GM12891 (cell line): ENCODE measurements at regions not wholly inside any gene's neighbourhood (a gene's known extent, or its start where the extent isn't known, plus 50 kb on each side); places are given as distances from the start of the nearest gene placed in this dataset.
"Not testable (repeated sequence)": the region's sequence is repeated elsewhere in the genome, so short reads cannot be mapped to it uniquely, and the experiment has no call there.

Experiments used
- DNase-seq: peaks from one replicate; pipeline ENCODE4 v3.0.0; 2011; ENCODE audit warnings: low spot score; ENCODE audit not compliant: insufficient read length
- FAIRE-seq: peaks from 2 replicates; lab custom pipeline; 2011; peaks lifted over from hg19 to GRCh38; lab: Jason Lieb, UNC
- PAX5 ChIP-seq: IDR thresholded peaks from 2 replicates; pipeline ENCODE4 v1.6.1; 2011; ENCODE audit warnings: low read length, moderate library complexity, mild to moderate bottlenecking; ENCODE audit not compliant: insufficient read depth, severe bottlenecking
- POLR2A ChIP-seq: IDR thresholded peaks from 2 replicates; pipeline ENCODE4 v1.6.1; 2011; ENCODE audit warnings: low read depth, low read length, control low read depth
- POLR2AphosphoS5 ChIP-seq: IDR thresholded peaks from 2 replicates; pipeline ENCODE4 v1.6.1; 2011; ENCODE audit warnings: low read depth, low read length, control low read depth
- POU2F2 ChIP-seq: IDR thresholded peaks from 2 replicates; pipeline ENCODE4 v1.6.1; 2011; ENCODE audit warnings: low read depth, mild to moderate bottlenecking, control low read depth, low read length, moderate library complexity
- SPI1 ChIP-seq: IDR thresholded peaks from 2 replicates; pipeline ENCODE4 v1.6.1; 2011; ENCODE audit warnings: low read depth, low read length, control low read depth
- TAF1 ChIP-seq: IDR thresholded peaks from 2 replicates; pipeline ENCODE4 v1.6.1; 2011; ENCODE audit warnings: low read depth, low read length, control low read depth

DNA sequence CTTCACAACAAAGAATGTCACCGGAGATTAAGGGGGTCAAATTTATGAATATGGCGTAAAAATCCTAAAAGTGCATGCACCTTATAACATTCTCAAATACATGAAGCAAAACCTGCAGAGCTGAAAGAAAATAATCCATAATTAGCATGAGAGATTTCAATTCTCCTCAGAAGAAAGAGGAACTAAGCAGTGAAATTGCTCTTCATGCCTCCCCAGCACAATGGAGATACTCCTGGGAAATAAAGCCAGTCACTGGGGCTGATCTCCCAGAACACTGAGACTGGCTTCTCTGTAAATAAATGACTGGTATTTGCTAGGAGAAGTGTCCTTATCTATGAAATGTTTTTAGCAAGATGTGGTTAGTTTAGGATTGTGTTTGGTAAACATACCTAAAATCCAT is 68.1 kb downstream of the GOLGA6L6 start:
- not testable (repeated sequence) for DNase-seq, FAIRE-seq

DNA sequence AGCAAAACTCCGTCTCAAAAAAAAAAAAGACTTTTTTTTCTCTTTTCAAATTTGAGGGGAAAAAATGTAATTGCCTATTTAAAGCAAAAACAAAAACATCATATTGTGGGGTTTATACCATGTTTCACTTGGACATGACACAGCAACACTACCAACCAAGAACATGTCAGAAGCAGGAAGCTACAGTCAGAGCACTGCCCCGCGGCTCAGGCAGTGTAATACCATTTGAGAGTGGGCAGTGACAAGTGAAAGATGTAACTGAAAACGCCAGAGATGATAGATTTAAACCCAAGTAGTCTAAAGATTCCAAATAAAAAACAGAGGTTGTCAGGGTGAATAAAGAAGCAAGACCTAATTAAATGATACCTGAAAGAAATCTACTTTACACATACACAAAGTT is 68.6 kb downstream of the GOLGA6L6 start:
- not testable (repeated sequence) for DNase-seq, FAIRE-seq

DNA sequence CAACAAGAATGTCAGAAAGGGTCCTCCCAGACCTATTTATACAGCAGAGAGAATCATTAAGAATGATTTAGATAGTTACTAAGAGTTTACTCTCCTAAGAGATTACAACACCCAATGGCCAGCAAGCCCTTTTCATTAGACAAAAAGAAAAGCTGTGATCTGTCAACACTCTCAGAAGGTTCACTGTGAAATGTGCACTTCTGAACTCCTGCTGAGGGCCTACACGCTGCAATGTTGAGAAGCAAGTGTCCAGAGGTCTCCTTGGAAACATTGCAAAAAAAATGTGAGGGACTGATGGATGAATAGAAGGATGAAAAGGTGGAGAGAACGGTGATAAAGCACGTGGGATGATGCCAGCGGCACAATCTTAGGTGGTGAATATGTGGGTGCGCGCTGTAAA is 70.8 kb downstream of the GOLGA6L6 start:
- DNase-seq, FAIRE-seq: not testable (repeated sequence)

- FAIRE-seq, DNase-seq: not testable (repeated sequence)
Observed at GRCh38 chr15:20441138-20441537, 100.5 kb downstream of the GOLGA6L6 start.

- DNase-seq, FAIRE-seq: not testable (repeated sequence)
Observed at GRCh38 chr15:20440390-20440789, 101.2 kb downstream of the GOLGA6L6 start.

DNA sequence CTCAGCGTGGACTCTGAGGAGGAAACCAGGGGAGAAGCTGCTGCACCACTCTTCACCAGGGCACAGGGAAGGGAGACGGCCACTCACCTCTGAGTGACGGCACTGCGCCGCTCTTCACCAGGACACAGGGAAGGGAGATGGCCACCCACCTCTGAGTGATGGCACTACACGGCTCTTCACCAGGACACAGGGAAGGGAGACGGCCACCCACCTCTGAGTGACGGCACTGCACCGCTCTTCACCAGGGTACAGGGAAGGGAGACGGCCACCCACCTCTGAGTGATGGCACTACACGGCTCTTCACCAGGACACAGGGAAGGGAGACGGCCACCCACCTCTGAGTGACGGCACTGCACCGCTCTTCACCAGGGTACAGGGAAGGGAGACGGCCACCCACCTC is 102.5 kb downstream of the GOLGA6L6 start:
- FAIRE-seq, DNase-seq: not testable (repeated sequence)

DNA sequence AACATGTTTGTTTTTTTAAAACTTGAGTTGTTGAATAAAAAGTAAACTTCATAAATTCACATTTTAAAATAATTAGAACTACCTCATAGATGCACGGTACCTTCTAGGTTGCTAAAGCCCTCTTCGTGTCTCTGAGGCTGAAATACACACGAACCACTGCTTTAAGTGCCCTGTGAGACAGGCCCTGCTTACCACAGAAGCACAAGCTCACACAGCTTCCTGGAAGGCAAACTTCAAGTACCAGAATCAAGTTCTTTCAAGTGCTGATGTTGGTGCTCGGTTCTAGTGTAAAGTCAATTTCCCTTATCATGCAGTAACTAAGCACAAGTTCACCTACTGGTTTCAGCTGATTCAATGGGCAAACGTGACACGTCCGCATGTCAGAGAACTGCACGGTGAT is 103.3 kb downstream of the GOLGA6L6 start:
- DNase-seq, FAIRE-seq: not testable (repeated sequence)

DNA sequence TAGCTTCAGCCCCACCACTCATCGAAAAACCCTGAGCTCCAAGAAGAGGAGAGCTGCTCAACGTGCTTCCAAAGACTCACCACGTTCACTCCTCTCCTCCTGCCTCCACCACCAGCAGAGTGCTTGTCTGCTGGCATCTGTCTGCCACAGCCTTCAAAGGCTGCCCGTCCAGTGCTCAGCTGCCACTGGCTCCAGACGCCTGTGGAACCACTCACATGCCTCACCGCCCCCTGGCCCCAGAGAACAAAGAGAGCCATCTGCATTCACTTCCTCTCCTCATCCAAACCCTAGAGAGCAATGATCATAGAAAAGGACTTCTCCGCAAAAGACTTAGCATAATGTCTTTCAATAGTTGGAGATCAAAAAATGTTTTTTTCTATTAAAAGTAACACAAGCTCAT is 108.1 kb downstream of the GOLGA6L6 start:
- not testable (repeated sequence) for FAIRE-seq, DNase-seq

- FAIRE-seq: not testable (repeated sequence)
Observed at GRCh38 chr15:20430495-20430894, 111.1 kb downstream of the GOLGA6L6 start.

GRCh38 chr15:20420710-20421109 is 120.9 kb downstream of the GOLGA6L6 start:
- not testable (repeated sequence) for FAIRE-seq, DNase-seq

More at GRCh38 chr15:20430495-20430894, 111.1 kb downstream of the GOLGA6L6 start:
- DNase-seq: not testable (repeated sequence)

GRCh38 chr15:20416618-20417017 is 125.0 kb downstream of the GOLGA6L6 start:
- DNase-seq, FAIRE-seq: not testable (repeated sequence)

- DNase-seq, FAIRE-seq: not testable (repeated sequence)
Observed at GRCh38 chr15:20409667-20410198, 131.9 kb downstream of the GOLGA6L6 start.

DNA sequence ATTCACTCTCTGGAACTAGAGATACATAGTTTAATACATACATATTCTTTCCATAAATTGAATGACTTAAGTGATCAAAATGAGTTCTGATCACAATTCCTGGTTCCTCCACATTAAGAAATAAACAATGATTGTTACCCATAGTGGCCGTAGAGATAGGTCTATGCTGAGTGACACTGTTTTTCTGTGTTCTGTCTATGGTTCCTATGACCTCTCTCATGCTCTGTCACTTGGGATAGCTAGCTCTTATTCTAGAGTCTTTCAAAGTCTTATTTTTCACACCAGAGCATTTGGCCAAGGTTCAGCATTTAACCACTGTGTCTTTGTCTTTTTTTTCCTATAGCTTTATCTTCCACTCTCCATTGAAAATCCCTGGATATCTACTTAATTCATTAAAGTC is 132.4 kb downstream of the GOLGA6L6 start:
- DNase-seq (no peak), FAIRE-seq (no peak)
- TF ChIP-seq PAX5: no peak

- no peak for DNase-seq
- FAIRE-seq: no peak
- no peak for TF ChIP-seq TAF1
- TF ChIP-seq POLR2AphosphoS5: no peak
- no peak for TF ChIP-seq POLR2A
- no peak for TF ChIP-seq POU2F2
- TF ChIP-seq PAX5: no peak
- TF ChIP-seq SPI1: no peak
Observed at GRCh38 chr15:20407553-20407952, 134.0 kb downstream of the GOLGA6L6 start.

GRCh38 chr15:20404571-20404970 is 137.0 kb downstream of the GOLGA6L6 start:
- not testable (repeated sequence) for DNase-seq, FAIRE-seq

GRCh38 chr15:20402586-20402985 is 139.0 kb downstream of the GOLGA6L6 start:
- not testable (repeated sequence) for DNase-seq, FAIRE-seq

GRCh38 chr15:20401058-20401457 is 140.5 kb downstream of the GOLGA6L6 start:
- not testable (repeated sequence) for FAIRE-seq, DNase-seq

DNA sequence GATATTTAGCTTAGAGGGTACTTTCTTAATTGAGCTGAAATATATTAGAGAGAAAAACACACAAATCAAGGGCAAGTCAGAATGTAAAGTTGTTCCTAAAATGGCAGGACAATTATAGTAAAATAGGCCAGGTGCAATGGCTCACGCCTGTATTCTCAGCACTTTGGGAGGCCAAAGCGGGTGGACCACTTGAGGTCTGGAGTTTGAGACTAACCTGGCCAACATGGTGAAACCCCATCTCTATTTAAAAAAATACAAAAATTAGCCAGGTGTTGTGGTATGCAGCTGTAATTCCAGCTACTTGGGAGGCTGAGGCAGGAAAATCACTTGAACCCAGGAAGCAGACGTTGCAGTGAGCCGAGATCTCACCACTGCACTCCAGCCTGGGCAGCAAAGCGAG is 142.9 kb downstream of the GOLGA6L6 start:
- not testable (repeated sequence) for DNase-seq, FAIRE-seq

- not testable (repeated sequence) for DNase-seq, FAIRE-seq
Observed at GRCh38 chr15:20388161-20388560, 153.4 kb downstream of the GOLGA6L6 start.
